ENCODE measurements at regions not wholly inside any gene's neighbourhood (a gene's known extent, or its start where the extent isn't known, plus 50 kb on each side); places are given as distances from the start of the nearest gene placed in this dataset.

- intact Hi-C loops (cut with micrococcal nuclease): no loop called here
- no peaks in the 10 kb centered on the region for H3K27me3 Mint-ChIP-seq
- no peaks in the 10 kb centered on the region for H3K4me1 Mint-ChIP-seq (ENCODE audit: low read depth)
- no peak overlapping the region for H3K27ac Mint-ChIP-seq
- H3K4me3 Mint-ChIP-seq: no peak overlapping the region
- H3K36me3 Mint-ChIP-seq (ENCODE audit: low read depth): no peaks in the 10 kb centered on the region
- no peaks in the 10 kb centered on the region for H3K9me3 Mint-ChIP-seq
Observed at GRCh38 chr6:115323001-115323400, 737.7 kb downstream of the FRK start.

GRCh38 chr6:115319823-115320222 is 740.9 kb downstream of the FRK start:
- H3K9me3 Mint-ChIP-seq: peaks cover 8% of the 10 kb centered on the region
- intact Hi-C loops (cut with micrococcal nuclease): no loop called here
- no peaks in the 10 kb centered on the region for H3K36me3 Mint-ChIP-seq (ENCODE audit: low read depth)
- H3K4me1 Mint-ChIP-seq (ENCODE audit: low read depth): no peaks in the 10 kb centered on the region
- H3K4me3 Mint-ChIP-seq: no peak overlapping the region
- no peak overlapping the region for H3K27ac Mint-ChIP-seq
- H3K27me3 Mint-ChIP-seq: no peaks in the 10 kb centered on the region

DNA sequence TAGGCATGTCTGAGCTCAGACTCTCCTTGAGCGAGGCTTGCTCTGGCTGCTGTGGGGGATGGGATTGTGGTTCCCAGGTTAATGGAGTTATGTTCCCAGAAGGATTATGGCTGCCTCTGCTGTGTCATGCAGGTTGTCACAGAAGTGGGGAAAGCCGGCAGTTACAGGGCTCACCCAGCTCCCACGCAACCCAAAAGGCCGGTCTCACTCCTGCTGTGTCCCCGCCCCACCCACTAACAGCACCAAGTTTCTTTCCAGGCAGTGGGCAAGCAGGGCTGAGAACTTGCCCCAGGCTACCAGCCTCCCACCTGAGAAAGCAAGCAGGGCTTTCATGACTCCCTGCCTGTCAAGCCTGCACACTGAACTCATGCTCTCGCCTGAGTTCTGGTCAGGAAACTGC is 750.5 kb downstream of the FRK start:
- Mint-ChIP-seq H3K27ac (no peak overlapping the region), H3K4me3 (no peak overlapping the region), H3K9me3 (peaks cover 63% of the 10 kb centered on the region), H3K36me3 (ENCODE audit: low read depth) (no peaks in the 10 kb centered on the region), H3K27me3 (no peaks in the 10 kb centered on the region), H3K4me1 (ENCODE audit: low read depth) (no peaks in the 10 kb centered on the region)
- intact Hi-C loops (cut with micrococcal nuclease): no loop called here

DNA sequence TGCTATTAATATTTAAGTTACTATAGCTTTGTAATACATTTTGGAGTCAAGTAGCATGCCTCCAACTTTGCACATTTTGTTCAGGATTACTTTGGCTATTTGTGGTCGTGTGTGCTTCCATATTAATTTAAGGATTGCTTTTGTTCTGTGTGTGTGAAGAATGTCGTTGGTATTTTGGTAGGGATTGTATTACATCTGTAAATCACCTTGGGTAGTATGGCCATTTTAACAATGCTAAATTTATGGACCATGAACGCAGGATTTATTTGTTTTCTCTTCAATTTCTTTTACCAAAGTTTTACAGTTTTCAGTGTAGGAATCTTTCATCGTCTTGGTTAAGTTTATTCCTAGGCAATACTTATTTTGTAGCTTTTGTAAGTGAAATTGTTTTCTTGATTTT is 758.0 kb downstream of the FRK start:
- intact Hi-C loops (cut with micrococcal nuclease): no loop called here
- Mint-ChIP-seq H3K27me3 (no peaks in the 10 kb centered on the region), H3K27ac (no peak overlapping the region), H3K36me3 (ENCODE audit: low read depth) (no peaks in the 10 kb centered on the region), H3K4me3 (no peak overlapping the region), H3K4me1 (ENCODE audit: low read depth) (no peaks in the 10 kb centered on the region), H3K9me3 (peaks cover 31% of the 10 kb centered on the region)

DNA sequence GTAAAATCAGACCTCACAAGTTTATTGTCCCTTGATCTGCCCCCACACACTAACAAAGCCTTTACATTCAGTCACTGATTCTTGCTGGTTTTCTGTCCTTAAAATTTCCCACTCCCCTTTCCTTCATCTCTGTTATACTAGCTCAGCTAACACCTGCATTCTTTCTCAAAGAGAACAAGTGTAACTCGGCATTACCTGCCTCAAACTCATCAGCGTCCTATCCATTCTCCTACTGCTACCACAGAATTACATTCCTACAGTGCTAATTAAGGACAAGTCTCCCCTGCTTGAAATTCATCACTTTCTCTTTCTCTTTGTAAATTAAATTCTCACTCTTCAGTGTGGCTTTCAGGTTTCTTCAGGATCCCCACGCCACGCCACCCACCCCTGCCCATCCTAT is 773.2 kb downstream of the FRK start:
- Mint-ChIP-seq H3K27ac (no peak overlapping the region), H3K9me3 (peaks cover 9% of the 10 kb centered on the region), H3K4me3 (no peak overlapping the region), H3K4me1 (ENCODE audit: low read depth) (no peaks in the 10 kb centered on the region), H3K36me3 (ENCODE audit: low read depth) (no peaks in the 10 kb centered on the region), H3K27me3 (no peaks in the 10 kb centered on the region)
- intact Hi-C loops (cut with micrococcal nuclease): no loop called here

DNA sequence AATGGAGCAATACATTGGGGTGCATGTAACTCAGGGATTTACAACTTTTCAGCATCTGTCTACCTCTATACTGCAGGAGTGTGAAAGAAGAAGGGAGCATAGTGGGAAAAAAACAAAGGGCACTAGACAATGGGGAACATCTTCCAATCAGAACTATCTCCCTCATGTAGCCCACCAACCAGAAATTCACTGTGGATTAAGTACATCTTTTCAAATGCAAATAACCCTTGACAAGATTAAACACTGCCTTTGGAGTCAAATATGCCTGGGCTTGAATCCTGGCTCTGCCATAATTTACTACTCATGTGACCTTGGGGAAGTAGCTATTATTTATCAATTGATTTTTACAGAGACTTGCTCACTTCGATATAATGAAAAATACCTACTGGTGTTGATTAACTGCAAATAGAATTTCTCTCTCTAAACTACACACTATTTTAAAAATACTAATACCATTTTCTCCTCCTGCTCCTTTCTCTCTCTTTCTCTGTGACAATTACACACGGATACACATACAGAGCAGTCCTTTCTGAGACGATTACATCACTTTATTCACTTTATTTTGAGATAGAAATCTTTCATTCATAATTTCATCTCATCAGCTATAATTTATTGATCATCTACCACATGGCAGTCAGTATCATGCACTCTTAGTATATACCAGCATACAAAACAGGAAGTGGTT is 783.7 kb downstream of the FRK start:
- Mint-ChIP-seq H3K4me1 (ENCODE audit: low read depth) (no peaks in the 10 kb centered on the region), H3K36me3 (ENCODE audit: low read depth) (no peaks in the 10 kb centered on the region), H3K4me3 (no peak overlapping the region), H3K27ac (no peak overlapping the region), H3K27me3 (no peaks in the 10 kb centered on the region), H3K9me3 (peaks cover 29% of the 10 kb centered on the region)
- intact Hi-C loops (cut with micrococcal nuclease): no loop called here

DNA sequence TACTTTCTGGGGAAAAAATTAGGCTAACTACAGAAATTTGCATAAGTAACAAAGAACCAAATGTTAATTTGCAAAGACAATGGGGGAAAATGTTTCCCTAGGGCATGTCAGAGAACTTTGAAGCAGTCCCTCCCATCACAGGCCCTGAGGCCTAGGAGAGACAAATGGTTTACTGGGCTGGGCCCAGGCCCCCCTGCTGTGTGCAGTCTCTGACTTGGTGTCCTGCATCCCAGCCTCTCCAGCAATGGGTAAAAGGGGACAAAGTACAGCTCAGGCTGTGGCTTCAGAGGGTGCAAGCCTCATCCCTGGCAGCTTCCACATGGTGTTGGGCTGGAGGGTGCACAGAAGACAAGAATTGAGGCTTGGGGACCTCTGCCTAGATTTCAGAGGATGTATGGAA is 788.4 kb downstream of the FRK start:
- Mint-ChIP-seq H3K9me3 (peaks cover 32% of the 10 kb centered on the region), H3K4me3 (no peak overlapping the region), H3K27ac (no peak overlapping the region), H3K36me3 (ENCODE audit: low read depth) (no peaks in the 10 kb centered on the region), H3K27me3 (no peaks in the 10 kb centered on the region), H3K4me1 (ENCODE audit: low read depth) (no peaks in the 10 kb centered on the region)
- intact Hi-C loops (cut with micrococcal nuclease): no loop called here

DNA sequence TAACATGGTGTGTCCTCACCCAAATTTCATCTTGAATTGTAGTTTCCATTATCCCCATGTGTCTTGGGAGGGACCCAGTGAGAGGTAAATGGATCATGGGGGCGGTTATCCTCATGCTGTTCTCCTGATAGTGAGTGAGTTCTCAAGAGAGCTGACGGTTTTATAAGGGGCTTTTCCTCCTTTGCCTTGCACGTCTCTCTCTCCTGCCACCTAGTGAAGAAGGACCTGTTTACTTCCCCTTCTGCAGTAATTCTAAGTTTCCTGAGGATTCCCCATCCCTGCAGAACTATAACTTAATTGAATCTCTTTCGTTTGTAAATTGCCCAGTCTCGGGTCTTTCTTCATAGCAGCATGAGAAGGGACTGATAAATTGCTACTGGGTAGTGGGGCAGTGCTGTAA is 789.3 kb downstream of the FRK start:
- intact Hi-C loops (cut with micrococcal nuclease): no loop called here
- Mint-ChIP-seq H3K4me3 (no peak overlapping the region), H3K27ac (no peak overlapping the region), H3K4me1 (ENCODE audit: low read depth) (no peaks in the 10 kb centered on the region), H3K9me3 (peaks cover 32% of the 10 kb centered on the region), H3K36me3 (ENCODE audit: low read depth) (no peaks in the 10 kb centered on the region), H3K27me3 (no peaks in the 10 kb centered on the region)

- Mint-ChIP-seq H3K27me3 (no peaks in the 10 kb centered on the region), H3K36me3 (ENCODE audit: low read depth) (no peaks in the 10 kb centered on the region), H3K4me1 (ENCODE audit: low read depth) (no peaks in the 10 kb centered on the region), H3K9me3 (peaks cover 32% of the 10 kb centered on the region), H3K4me3 (no peak overlapping the region), H3K27ac (no peak overlapping the region)
- intact Hi-C loops (cut with micrococcal nuclease): no loop called here
Observed at GRCh38 chr6:115270953-115271352, 789.7 kb downstream of the FRK start.

GRCh38 chr6:115241373-115241772 is 819.3 kb downstream of the FRK start:
- intact Hi-C loops (cut with micrococcal nuclease): no loop called here
- Mint-ChIP-seq H3K4me3 (no peak overlapping the region), H3K27me3 (no peaks in the 10 kb centered on the region), H3K9me3 (peaks cover 36% of the 10 kb centered on the region), H3K36me3 (ENCODE audit: low read depth) (no peaks in the 10 kb centered on the region), H3K27ac (no peak overlapping the region), H3K4me1 (ENCODE audit: low read depth) (no peaks in the 10 kb centered on the region)

DNA sequence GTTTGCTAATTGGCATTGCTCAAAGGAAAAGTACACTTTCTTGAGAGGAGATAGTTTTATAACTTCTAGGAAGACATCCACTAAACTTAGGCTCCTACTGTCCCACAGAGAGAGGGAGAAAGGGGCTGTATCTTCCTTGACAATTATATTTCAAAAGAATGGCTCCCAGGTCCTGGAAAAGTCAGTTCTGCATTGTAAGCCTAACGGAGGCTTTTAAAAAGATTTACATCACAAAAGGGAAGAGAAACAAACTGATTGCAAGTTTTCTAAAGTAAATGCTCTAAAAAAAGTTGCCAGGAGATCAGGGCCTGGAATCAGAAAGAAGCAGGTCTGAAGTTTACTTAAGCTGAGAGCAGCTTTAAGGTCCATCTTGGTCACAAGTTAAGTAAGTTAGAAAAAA is 839.5 kb downstream of the FRK start:
- intact Hi-C loops (cut with micrococcal nuclease): no loop called here
- Mint-ChIP-seq H3K27ac (no peak overlapping the region), H3K4me3 (no peak overlapping the region), H3K4me1 (ENCODE audit: low read depth) (no peaks in the 10 kb centered on the region), H3K36me3 (ENCODE audit: low read depth) (no peaks in the 10 kb centered on the region), H3K27me3 (no peaks in the 10 kb centered on the region), H3K9me3 (peaks cover 58% of the 10 kb centered on the region)

- Mint-ChIP-seq H3K4me3 (no peak overlapping the region), H3K9me3 (peaks cover 63% of the 10 kb centered on the region), H3K4me1 (ENCODE audit: low read depth) (no peaks in the 10 kb centered on the region), H3K36me3 (ENCODE audit: low read depth) (no peaks in the 10 kb centered on the region), H3K27me3 (no peaks in the 10 kb centered on the region), H3K27ac (no peak overlapping the region)
- intact Hi-C loops (cut with micrococcal nuclease): no loop called here
Observed at GRCh38 chr6:115220551-115221159, 840.0 kb downstream of the FRK start.

DNA sequence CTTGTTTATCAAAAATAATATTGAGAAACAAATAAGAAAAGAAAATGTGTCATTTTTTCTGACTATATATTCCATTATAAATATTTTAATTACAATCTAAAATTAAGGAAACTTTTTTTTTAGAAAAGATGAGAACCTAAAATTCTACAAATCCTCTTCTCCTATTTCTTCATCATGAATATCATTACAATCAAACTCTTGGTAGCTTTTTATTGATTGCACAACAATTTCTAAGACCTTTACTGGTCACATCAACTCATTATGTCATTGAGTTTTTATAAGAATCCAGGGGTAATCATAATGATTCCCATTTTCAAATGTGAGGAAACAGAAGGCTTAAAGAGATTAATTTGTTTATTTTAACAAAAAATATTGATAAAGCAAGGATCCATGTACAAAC is 841.0 kb downstream of the FRK start:
- intact Hi-C loops (cut with micrococcal nuclease): no loop called here
- H3K36me3 Mint-ChIP-seq (ENCODE audit: low read depth): no peaks in the 10 kb centered on the region
- H3K4me1 Mint-ChIP-seq (ENCODE audit: low read depth): no peaks in the 10 kb centered on the region
- no peak overlapping the region for H3K27ac Mint-ChIP-seq
- H3K9me3 Mint-ChIP-seq: peaks cover 61% of the 10 kb centered on the region
- H3K4me3 Mint-ChIP-seq: no peak overlapping the region
- no peaks in the 10 kb centered on the region for H3K27me3 Mint-ChIP-seq

DNA sequence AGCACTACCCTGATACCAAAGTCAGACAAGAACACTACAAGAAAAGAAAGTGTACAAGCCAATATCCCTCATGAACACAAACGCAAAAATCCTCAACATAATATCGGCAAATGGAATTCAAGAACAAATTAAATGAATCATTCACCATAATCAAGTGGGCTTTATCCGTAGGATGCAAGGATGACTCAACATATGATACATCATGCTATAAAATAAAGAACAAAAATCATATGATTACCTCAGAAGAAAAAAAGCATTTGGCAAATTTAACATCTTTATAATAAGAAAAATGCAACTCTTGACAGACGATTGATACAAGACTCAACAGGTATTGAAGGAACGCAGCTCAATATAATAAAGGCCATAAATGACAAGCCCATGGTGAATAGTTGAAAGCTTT is 843.9 kb downstream of the FRK start:
- intact Hi-C loops (cut with micrococcal nuclease): no loop called here
- no peak overlapping the region for H3K27ac Mint-ChIP-seq
- peaks cover 50% of the 10 kb centered on the region for H3K9me3 Mint-ChIP-seq

DNA sequence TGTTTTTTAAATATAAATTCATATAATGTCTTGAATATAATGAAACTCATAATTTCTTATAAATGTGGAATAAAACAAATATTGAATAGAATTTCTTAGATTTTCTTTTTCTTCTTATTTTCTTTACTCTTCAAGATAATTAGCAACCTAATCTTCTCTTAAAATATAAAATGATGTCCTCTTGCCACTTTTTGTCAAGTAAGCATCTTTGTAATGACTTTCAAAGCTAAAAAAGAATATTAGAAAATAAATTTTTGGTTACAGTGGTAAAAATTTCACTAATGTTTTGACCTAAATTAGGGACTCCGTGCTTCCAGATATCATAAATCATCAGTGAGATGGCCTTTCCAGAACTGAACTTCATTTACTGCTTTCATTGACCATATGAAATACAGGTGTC is 846.4 kb downstream of the FRK start:
- no peak overlapping the region for H3K27ac Mint-ChIP-seq
- no peaks in the 10 kb centered on the region for H3K36me3 Mint-ChIP-seq (ENCODE audit: low read depth)
- H3K9me3 Mint-ChIP-seq: peaks cover 52% of the 10 kb centered on the region
- intact Hi-C loops (cut with micrococcal nuclease): no loop called here
- no peaks in the 10 kb centered on the region for H3K4me1 Mint-ChIP-seq (ENCODE audit: low read depth)
- H3K27me3 Mint-ChIP-seq: no peaks in the 10 kb centered on the region
- no peak overlapping the region for H3K4me3 Mint-ChIP-seq

More for the DNA sequence above, 843.9 kb downstream of the FRK start:
- Mint-ChIP-seq H3K27me3 (no peaks in the 10 kb centered on the region), H3K4me3 (no peak overlapping the region), H3K36me3 (ENCODE audit: low read depth) (no peaks in the 10 kb centered on the region), H3K4me1 (ENCODE audit: low read depth) (no peaks in the 10 kb centered on the region)

Measured in dendritic cell treated with granulocyte-macrophage colony-stimulating factor and Interleukin-4, amounts not matched to agents 40 ng/mL and 50 ng/mL, for 4 days (primary cell).